ENCODE measurements at regions not wholly inside any gene's neighbourhood (a gene's known extent, or its start where the extent isn't known, plus 50 kb on each side); places are given as distances from the start of the nearest gene placed in this dataset.
"Not testable (repeated sequence)": the region's sequence is repeated elsewhere in the genome, so short reads cannot be mapped to it uniquely, and the experiment has no call there.

DNA sequence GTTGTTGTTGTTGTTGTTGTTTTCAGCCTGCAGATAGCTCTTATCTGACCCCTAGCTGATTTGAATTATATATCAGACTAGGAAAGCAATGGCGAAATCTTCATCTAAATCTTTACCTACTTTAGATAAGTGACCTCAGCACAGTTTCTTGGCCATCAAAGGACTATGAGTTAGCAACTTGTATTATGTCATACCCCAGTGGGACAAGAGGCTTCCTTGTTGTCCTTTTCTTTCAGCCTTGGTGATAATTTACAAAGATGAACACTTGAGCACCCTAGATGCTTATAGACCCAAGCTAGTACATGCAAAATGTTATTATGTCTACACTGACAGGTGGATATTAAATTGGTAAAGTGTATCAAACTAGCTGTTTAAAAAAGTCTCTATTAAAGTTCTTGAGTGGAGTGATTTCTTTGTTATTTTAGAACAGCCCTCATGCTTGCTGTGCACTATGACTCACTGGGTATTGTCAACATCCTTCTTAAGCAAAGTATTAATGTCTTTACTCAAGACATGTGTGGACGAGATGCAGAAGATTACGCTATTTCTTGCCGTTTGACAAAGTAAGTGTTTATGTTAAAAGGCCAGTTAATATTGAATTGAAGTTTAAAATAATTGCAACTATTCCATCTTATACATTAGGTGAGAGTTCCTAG lies 56.6 kb upstream of the ZNF519 start:
- DNase-seq, result not testable (repeated sequence)
